GM23338 (cell line): ENCODE measurements at regions not wholly inside any gene's neighbourhood (a gene's known extent, or its start where the extent isn't known, plus 50 kb on each side); places are given as distances from the start of the nearest gene placed in this dataset.

ENCODE experiments used
- EZH2 ChIP-seq: fragments of 200-600 bp; sonication (generic); IDR thresholded peaks from one replicate; pipeline ENCODE4 v1.8.0; 2017; ENCODE audit warnings: antibody characterized with exemption, mild to moderate bottlenecking, low read depth; ENCODE audit not compliant: unreplicated experiment
- POLR2AphosphoS5 ChIP-seq: IDR thresholded peaks from 2 replicates; pipeline ENCODE4 v1.6.1; 2016; ENCODE audit warnings: antibody characterized with exemption, low read depth
- TF ChIP-seq, protein P1 (sequence below), 2 experiments: fragments of 200-600 bp in 1 of 2; sonication (generic) in 1 of 2; conservative IDR thresholded peaks; 2 replicates each; pipeline versions ENCODE4 v1.5.1 to v1.6.1; 2016 to 2017; ENCODE audit warnings: antibody characterized with exemption in 2 of 2, low read depth in 2 of 2, mild to moderate bottlenecking in 2 of 2, moderate library complexity in 1 of 2
- TF ChIP-seq, protein P2 (sequence below): IDR thresholded peaks from one replicate; pipeline ENCODE4 v1.6.1; 2018; ENCODE audit warnings: antibody characterized with exemption; ENCODE audit not compliant: unreplicated experiment

DNA sequence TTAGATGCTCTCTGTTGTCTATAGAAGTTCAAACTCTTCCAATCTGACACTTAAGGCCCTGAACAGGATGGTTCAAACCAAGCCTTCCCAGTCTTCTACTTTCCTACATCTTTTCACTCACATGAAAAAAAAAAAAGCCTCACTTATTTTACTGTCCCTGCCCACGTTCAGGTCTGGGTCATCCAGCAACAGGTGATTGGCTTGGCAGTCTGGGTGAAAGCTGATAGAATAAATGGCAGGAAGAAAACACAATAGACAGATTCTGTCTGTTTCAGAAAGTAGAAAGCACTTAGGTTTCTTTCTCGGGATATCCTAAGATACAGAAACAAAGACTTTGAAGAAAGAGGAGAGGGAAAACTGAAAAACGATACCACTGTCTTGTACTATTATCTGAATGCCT, 61.8 kb upstream of the HSF2 start:
- TF ChIP-seq, protein P1, sequence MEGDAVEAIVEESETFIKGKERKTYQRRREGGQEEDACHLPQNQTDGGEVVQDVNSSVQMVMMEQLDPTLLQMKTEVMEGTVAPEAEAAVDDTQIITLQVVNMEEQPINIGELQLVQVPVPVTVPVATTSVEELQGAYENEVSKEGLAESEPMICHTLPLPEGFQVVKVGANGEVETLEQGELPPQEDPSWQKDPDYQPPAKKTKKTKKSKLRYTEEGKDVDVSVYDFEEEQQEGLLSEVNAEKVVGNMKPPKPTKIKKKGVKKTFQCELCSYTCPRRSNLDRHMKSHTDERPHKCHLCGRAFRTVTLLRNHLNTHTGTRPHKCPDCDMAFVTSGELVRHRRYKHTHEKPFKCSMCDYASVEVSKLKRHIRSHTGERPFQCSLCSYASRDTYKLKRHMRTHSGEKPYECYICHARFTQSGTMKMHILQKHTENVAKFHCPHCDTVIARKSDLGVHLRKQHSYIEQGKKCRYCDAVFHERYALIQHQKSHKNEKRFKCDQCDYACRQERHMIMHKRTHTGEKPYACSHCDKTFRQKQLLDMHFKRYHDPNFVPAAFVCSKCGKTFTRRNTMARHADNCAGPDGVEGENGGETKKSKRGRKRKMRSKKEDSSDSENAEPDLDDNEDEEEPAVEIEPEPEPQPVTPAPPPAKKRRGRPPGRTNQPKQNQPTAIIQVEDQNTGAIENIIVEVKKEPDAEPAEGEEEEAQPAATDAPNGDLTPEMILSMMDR (conservative IDR thresholded peaks at IDR 0.05; ENCODE audit: low read depth in 2 of 2) = no peak
- no peak for TF ChIP-seq EZH2
- TF ChIP-seq, protein P2, sequence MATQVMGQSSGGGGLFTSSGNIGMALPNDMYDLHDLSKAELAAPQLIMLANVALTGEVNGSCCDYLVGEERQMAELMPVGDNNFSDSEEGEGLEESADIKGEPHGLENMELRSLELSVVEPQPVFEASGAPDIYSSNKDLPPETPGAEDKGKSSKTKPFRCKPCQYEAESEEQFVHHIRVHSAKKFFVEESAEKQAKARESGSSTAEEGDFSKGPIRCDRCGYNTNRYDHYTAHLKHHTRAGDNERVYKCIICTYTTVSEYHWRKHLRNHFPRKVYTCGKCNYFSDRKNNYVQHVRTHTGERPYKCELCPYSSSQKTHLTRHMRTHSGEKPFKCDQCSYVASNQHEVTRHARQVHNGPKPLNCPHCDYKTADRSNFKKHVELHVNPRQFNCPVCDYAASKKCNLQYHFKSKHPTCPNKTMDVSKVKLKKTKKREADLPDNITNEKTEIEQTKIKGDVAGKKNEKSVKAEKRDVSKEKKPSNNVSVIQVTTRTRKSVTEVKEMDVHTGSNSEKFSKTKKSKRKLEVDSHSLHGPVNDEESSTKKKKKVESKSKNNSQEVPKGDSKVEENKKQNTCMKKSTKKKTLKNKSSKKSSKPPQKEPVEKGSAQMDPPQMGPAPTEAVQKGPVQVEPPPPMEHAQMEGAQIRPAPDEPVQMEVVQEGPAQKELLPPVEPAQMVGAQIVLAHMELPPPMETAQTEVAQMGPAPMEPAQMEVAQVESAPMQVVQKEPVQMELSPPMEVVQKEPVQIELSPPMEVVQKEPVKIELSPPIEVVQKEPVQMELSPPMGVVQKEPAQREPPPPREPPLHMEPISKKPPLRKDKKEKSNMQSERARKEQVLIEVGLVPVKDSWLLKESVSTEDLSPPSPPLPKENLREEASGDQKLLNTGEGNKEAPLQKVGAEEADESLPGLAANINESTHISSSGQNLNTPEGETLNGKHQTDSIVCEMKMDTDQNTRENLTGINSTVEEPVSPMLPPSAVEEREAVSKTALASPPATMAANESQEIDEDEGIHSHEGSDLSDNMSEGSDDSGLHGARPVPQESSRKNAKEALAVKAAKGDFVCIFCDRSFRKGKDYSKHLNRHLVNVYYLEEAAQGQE = no peak
- no peak for TF ChIP-seq POLR2AphosphoS5
